ENCODE measurements at regions not wholly inside any gene's neighbourhood (a gene's known extent, or its start where the extent isn't known, plus 50 kb on each side); places are given as distances from the start of the nearest gene placed in this dataset.
"Not testable (repeated sequence)": the region's sequence is repeated elsewhere in the genome, so short reads cannot be mapped to it uniquely, and the experiment has no call there.

GRCh38 chr15:101958656-101959055 lies 146.7 kb downstream of the OR4F15 start:
- TF ChIP-seq POLR2A (IDR thresholded peaks at IDR 0.05): not testable (repeated sequence)
- TF ChIP-seq, protein P1, sequence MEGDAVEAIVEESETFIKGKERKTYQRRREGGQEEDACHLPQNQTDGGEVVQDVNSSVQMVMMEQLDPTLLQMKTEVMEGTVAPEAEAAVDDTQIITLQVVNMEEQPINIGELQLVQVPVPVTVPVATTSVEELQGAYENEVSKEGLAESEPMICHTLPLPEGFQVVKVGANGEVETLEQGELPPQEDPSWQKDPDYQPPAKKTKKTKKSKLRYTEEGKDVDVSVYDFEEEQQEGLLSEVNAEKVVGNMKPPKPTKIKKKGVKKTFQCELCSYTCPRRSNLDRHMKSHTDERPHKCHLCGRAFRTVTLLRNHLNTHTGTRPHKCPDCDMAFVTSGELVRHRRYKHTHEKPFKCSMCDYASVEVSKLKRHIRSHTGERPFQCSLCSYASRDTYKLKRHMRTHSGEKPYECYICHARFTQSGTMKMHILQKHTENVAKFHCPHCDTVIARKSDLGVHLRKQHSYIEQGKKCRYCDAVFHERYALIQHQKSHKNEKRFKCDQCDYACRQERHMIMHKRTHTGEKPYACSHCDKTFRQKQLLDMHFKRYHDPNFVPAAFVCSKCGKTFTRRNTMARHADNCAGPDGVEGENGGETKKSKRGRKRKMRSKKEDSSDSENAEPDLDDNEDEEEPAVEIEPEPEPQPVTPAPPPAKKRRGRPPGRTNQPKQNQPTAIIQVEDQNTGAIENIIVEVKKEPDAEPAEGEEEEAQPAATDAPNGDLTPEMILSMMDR (IDR thresholded peaks at IDR 0.05): not testable (repeated sequence)
